Stimulated activated CD8-positive, alpha-beta memory T cell treated with anti-CD3 and anti-CD28 coated beads, Interleukin-12 subunit alpha, Interleukin-12 subunit beta, amount 100 ng/mL, for 1 hour (primary cell): ENCODE measurements at regions not wholly inside any gene's neighbourhood (a gene's known extent, or its start where the extent isn't known, plus 50 kb on each side); places are given as distances from the start of the nearest gene placed in this dataset.

Experiments
- DNase-seq: peaks from one replicate; pipeline ENCODE4 v3.0.0-alpha.2; 2020; ENCODE audit warnings: low read depth

GRCh38 chr7:41910940-41911600 is 208.2 kb upstream of the INHBA start:
- DNase-seq = no peak

GRCh38 chr7:41907444-41907843 is 204.6 kb upstream of the INHBA start:
- DNase-seq = no peak

GRCh38 chr7:41900532-41900931 is 197.6 kb upstream of the INHBA start:
- no peak for DNase-seq

- DNase-seq = no peak
These were observed 197.0 kb upstream of the INHBA start for GRCh38 chr7:41899823-41900433.

- no peak for DNase-seq
These were observed 190.8 kb upstream of the INHBA start for GRCh38 chr7:41893656-41894055.

GRCh38 chr7:41892356-41893100 is 189.6 kb upstream of the INHBA start:
- DNase-seq = no peak

- DNase-seq = no peak
These were observed 189.1 kb upstream of the INHBA start for GRCh38 chr7:41891950-41892349.

- DNase-seq = no peak
These were observed 187.9 kb upstream of the INHBA start for GRCh38 chr7:41890631-41891274.

- DNase-seq = no peak
These were observed 186.6 kb upstream of the INHBA start for GRCh38 chr7:41889472-41889871.

GRCh38 chr7:41889040-41889439 is 186.2 kb upstream of the INHBA start:
- no peak for DNase-seq

GRCh38 chr7:41887416-41887815 is 184.5 kb upstream of the INHBA start:
- DNase-seq = no peak

GRCh38 chr7:41886901-41887311 is 184.0 kb upstream of the INHBA start:
- no peak for DNase-seq

GRCh38 chr7:41886262-41886900 is 183.5 kb upstream of the INHBA start:
- DNase-seq = no peak

- DNase-seq = no peak
These were observed 182.9 kb upstream of the INHBA start for GRCh38 chr7:41885748-41886147.

- DNase-seq = no peak
These were observed 182.2 kb upstream of the INHBA start for GRCh38 chr7:41885078-41885477.

- no peak for DNase-seq
These were observed 180.0 kb upstream of the INHBA start for GRCh38 chr7:41882745-41883420.

GRCh38 chr7:41882256-41882655 is 179.4 kb upstream of the INHBA start:
- no peak for DNase-seq

- peak; percentile 36 for DNase-seq
These were observed 178.6 kb upstream of the INHBA start for GRCh38 chr7:41881331-41882130.

- no peak for DNase-seq
These were observed 177.2 kb upstream of the INHBA start for GRCh38 chr7:41880107-41880506.

- DNase-seq = no peak
These were observed 176.5 kb upstream of the INHBA start for GRCh38 chr7:41879403-41879802.
